A673 (cell line): ENCODE measurements at regions not wholly inside any gene's neighbourhood (a gene's known extent, or its start where the extent isn't known, plus 50 kb on each side); places are given as distances from the start of the nearest gene placed in this dataset.

Source experiments
- BruUV-seq: library from RNA; stranded (reverse); fragments of 400-500 nt; replicated peaks from 2 replicates; lab custom pipeline; 2021; lab: Mats Ljungman, UMichigan
- CTCF ChIA-PET: fragments of 300-600 bp; sonication (Branson Sonifier 250); formaldehyde crosslinking; loops from one replicate; lab custom pipeline; 2022; ENCODE audit warnings: antibody characterized with exemption; lab: Charles Lee
- POLR2A ChIA-PET: fragments of 300-600 bp; sonication (Branson Sonifier 250); formaldehyde crosslinking; loops from one replicate; lab custom pipeline; 2022; ENCODE audit warnings: antibody characterized with exemption; ENCODE audit not compliant: low non-redundant PET; lab: Charles Lee
- DNase-seq: peaks from one replicate; pipeline ENCODE4 v3.0.0-alpha.2; 2015; ENCODE audit warnings: low spot score
- H3K27ac ChIP-seq: fragments of 200-600 bp; sonication (generic); 2 replicates; pipeline ENCODE4 v1.5.1; 2016; ENCODE audit warnings: mixed run types, low read depth, mild to moderate bottlenecking, mixed read lengths, antibody characterized with exemption, low read length; ENCODE audit not compliant: poor library complexity, severe bottlenecking
- H3K27me3 ChIP-seq: fragments of 200-600 bp; sonication (generic); replicated peaks from 2 replicates; pipeline ENCODE4 v1.6.1; 2017; ENCODE audit warnings: mixed run types, low read depth, mild to moderate bottlenecking, mixed read lengths, antibody characterized with exemption, low read length; ENCODE audit not compliant: insufficient read depth, poor library complexity
- H3K36me3 ChIP-seq: fragments of 200-600 bp; sonication (generic); 2 replicates; pipeline ENCODE4 v1.6.1; 2016; ENCODE audit warnings: mixed run types, mild to moderate bottlenecking, mixed read lengths, antibody characterized with exemption, low read length; ENCODE audit not compliant: insufficient read depth, poor library complexity, severe bottlenecking
- H3K4me1 ChIP-seq: fragments of 200-600 bp; sonication (generic); 2 replicates; pipeline ENCODE4 v1.6.1; 2017; ENCODE audit warnings: mixed run types, mild to moderate bottlenecking, mixed read lengths, antibody characterized with exemption, low read length; ENCODE audit not compliant: insufficient read depth, poor library complexity, severe bottlenecking
- H3K4me3 ChIP-seq: fragments of 200-600 bp; sonication (generic); 2 replicates; pipeline ENCODE4 v1.5.1; 2016; ENCODE audit warnings: low read depth, mixed run types, mild to moderate bottlenecking, mixed read lengths, low read length; ENCODE audit not compliant: poor library complexity, severe bottlenecking
- H3K9me3 ChIP-seq: fragments of 200-600 bp; sonication (generic); 2 replicates; pipeline ENCODE4 v1.6.1; 2016; ENCODE audit warnings: mixed run types, low read depth, mild to moderate bottlenecking, mixed read lengths, antibody characterized with exemption, low read length; ENCODE audit not compliant: poor library complexity, severe bottlenecking
- CTCF ChIP-seq: fragments of 300-800, 200-600 bp; sonication (generic); conservative IDR thresholded peaks from 2 replicates; pipeline ENCODE4 v1.5.1; 2017; ENCODE audit warnings: low read depth, mild to moderate bottlenecking, antibody characterized with exemption, low read length, moderate library complexity, mixed read lengths
- EZH2 ChIP-seq: fragments of 200-600 bp; sonication (generic); IDR thresholded peaks from 2 replicates; pipeline ENCODE4 v1.6.1; 2017; ENCODE audit warnings: borderline replicate concordance, low read depth, mild to moderate bottlenecking, mixed read lengths, antibody characterized with exemption, low read length; ENCODE audit not compliant: poor library complexity, severe bottlenecking
- intact Hi-C: fragments of 100-400 bp; cut with micrococcal nuclease; formaldehyde crosslinking; loops from one replicate; pipeline ENCODE4 v1.10.0; 2022; ENCODE audit not compliant: unreplicated experiment

- POLR2A ChIA-PET, result no interaction called here
- CTCF ChIA-PET, result no interaction called here
- Histone ChIP-seq H3K4me3 (no peak overlapping the region), H3K27ac (no peak overlapping the region), H3K4me1 (no peaks in the 10 kb centered on the region), H3K27me3 (no peaks in the 10 kb centered on the region), H3K36me3 (no peaks in the 10 kb centered on the region), H3K9me3 (no peaks in the 10 kb centered on the region)
- no TSS peak for BruUV-seq
- DNase-seq, result no peak
- no peak for TF ChIP-seq EZH2
- intact Hi-C loops, result no loop called here
Observed at GRCh38 chr13:105928901-105929300, 606.6 kb downstream of the EFNB2 start.

GRCh38 chr13:105928048-105928447 is 607.4 kb downstream of the EFNB2 start:
- Histone ChIP-seq H3K27ac (no peak overlapping the region), H3K9me3 (no peaks in the 10 kb centered on the region), H3K4me3 (no peak overlapping the region), H3K27me3 (no peaks in the 10 kb centered on the region), H3K36me3 (no peaks in the 10 kb centered on the region), H3K4me1 (no peaks in the 10 kb centered on the region)
- DNase-seq, result no peak
- CTCF ChIA-PET, result no interaction called here
- TF ChIP-seq CTCF (no peak), EZH2 (no peak)
- POLR2A ChIA-PET, result no interaction called here
- intact Hi-C loops, result no loop called here
- no TSS peak for BruUV-seq

GRCh38 chr13:105925496-105925895 is 610.0 kb downstream of the EFNB2 start:
- H3K9me3 ChIP-seq, result no peaks in the 10 kb centered on the region
- H3K27me3 ChIP-seq, result no peaks in the 10 kb centered on the region
- BruUV-seq, result no TSS peak
- ChIA-PET POLR2A (no interaction called here), CTCF (no interaction called here)
- H3K4me1 ChIP-seq, result no peaks in the 10 kb centered on the region
- no peaks in the 10 kb centered on the region for H3K36me3 ChIP-seq
- TF ChIP-seq EZH2, result no peak
- no peak for TF ChIP-seq CTCF
- H3K27ac ChIP-seq, result no peak overlapping the region
- intact Hi-C loops, result no loop called here
- H3K4me3 ChIP-seq, result no peak overlapping the region
- DNase-seq, result no peak

DNA sequence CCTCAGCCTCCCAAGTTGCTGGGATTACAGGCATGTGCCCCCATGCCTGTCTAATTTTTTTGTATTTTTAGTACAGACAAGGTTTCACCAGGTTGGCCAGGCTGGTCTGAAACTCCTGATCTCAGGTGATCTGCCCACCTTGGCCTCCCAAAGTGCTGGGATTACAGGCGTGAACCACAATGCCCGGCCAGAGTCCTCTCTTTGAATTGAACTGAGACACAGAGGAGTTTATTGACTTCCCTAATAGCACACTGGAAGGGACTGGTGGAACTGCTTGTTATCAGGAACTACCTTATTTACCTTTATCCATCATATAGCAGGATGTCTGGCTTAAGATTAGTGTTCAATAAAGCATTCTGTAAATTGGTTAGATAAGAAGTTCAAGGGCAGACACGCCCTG is 613.8 kb downstream of the EFNB2 start:
- no TSS peak for BruUV-seq
- ChIA-PET POLR2A (no interaction called here), CTCF (no interaction called here)
- no peak for DNase-seq
- Histone ChIP-seq H3K4me3 (no peak overlapping the region), H3K9me3 (no peaks in the 10 kb centered on the region), H3K36me3 (no peaks in the 10 kb centered on the region), H3K27me3 (no peaks in the 10 kb centered on the region), H3K4me1 (no peaks in the 10 kb centered on the region), H3K27ac (no peak overlapping the region)
- intact Hi-C loops, result no loop called here
- TF ChIP-seq EZH2 (no peak), CTCF (no peak)
